ENCODE measurements at regions not wholly inside any gene's neighbourhood (a gene's known extent, or its start where the extent isn't known, plus 50 kb on each side); places are given as distances from the start of the nearest gene placed in this dataset.
"Not testable (repeated sequence)": the region's sequence is repeated elsewhere in the genome, so short reads cannot be mapped to it uniquely, and the experiment has no call there.

GRCh38 chr7:145462463-145462862 is 626.6 kb upstream of the TPK1 start:
- TF ChIP-seq POLR2A (IDR thresholded peaks at IDR 0.05), result no peak
- TF ChIP-seq, protein P1, sequence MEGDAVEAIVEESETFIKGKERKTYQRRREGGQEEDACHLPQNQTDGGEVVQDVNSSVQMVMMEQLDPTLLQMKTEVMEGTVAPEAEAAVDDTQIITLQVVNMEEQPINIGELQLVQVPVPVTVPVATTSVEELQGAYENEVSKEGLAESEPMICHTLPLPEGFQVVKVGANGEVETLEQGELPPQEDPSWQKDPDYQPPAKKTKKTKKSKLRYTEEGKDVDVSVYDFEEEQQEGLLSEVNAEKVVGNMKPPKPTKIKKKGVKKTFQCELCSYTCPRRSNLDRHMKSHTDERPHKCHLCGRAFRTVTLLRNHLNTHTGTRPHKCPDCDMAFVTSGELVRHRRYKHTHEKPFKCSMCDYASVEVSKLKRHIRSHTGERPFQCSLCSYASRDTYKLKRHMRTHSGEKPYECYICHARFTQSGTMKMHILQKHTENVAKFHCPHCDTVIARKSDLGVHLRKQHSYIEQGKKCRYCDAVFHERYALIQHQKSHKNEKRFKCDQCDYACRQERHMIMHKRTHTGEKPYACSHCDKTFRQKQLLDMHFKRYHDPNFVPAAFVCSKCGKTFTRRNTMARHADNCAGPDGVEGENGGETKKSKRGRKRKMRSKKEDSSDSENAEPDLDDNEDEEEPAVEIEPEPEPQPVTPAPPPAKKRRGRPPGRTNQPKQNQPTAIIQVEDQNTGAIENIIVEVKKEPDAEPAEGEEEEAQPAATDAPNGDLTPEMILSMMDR (IDR thresholded peaks at IDR 0.05), result no peak
- DNase-seq (ENCODE audit: low spot score in 2 of 2), result no peak
- WGBS, 2 donors, result 86 to 88% methylated on average over 4 of the region's 4 CpGs
- intact Hi-C loops (cut with DNase I; ENCODE audit: low total_unique reads), result no loop called here
- H3K4me3 ChIP-seq (ENCODE audit: low read depth, poor library complexity, severe bottlenecking), result no peak overlapping the region

DNA sequence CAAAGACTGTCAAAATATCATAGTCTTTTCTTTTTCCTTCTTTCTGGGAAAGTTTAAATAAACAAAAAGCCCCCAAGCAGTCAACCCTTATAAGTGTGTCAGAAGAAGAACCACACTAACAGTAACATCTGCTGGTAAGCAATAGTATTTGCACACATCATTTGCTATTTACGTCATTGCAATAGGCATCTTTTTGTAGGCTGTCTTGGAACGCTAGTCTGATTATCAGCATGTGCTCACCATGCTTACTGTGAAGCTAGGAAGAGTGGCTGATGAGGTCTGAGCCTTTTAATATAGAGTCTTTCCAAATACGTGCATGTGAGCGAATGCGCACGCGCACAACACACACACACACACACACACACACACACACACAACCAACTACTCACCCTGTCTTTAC is 599.0 kb upstream of the TPK1 start:
- no peak for DNase-seq (ENCODE audit: low spot score in 2 of 2)
- 69 to 74% methylated on average over 7 of the region's 7 CpGs for WGBS, 2 donors
- TF ChIP-seq, protein P1 (IDR thresholded peaks at IDR 0.05), result no peak
- no peak for TF ChIP-seq POLR2A (IDR thresholded peaks at IDR 0.05)
- H3K4me3 ChIP-seq (ENCODE audit: low read depth, poor library complexity, severe bottlenecking), result no peak overlapping the region
- intact Hi-C loops (cut with DNase I; ENCODE audit: low total_unique reads), result no loop called here

DNA sequence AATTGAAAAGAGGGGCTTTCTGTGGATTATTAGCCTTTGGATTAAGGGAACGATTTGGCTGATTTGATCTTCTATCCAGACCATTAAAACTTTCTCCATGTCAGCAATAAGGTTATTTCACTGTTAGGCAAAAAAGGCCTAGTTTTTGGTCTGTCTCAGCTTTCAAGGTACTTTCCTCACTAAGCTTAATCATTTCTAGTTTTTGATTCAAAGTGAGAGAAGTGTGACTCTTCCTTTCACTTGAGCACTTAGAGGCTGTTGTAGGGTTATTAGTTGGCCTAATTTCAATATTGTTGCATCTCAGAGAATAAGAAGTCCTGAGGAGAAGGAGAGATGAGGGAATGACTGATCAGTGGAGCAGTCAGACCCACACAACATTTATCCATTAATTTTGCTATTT is 596.0 kb upstream of the TPK1 start:
- intact Hi-C loops (cut with DNase I; ENCODE audit: low total_unique reads), result no loop called here
- TF ChIP-seq, protein P1 (IDR thresholded peaks at IDR 0.05), result no peak
- no peak for TF ChIP-seq POLR2A (IDR thresholded peaks at IDR 0.05)
- no peak overlapping the region for H3K4me3 ChIP-seq (ENCODE audit: low read depth, poor library complexity, severe bottlenecking)
- no peak for DNase-seq (ENCODE audit: low spot score in 2 of 2)
- WGBS, 2 donors, result 83 to 89% methylated on average over 1 of the region's 1 CpG

- H3K4me3 ChIP-seq (ENCODE audit: low read depth, poor library complexity, severe bottlenecking); intact Hi-C loops (cut with DNase I; ENCODE audit: low total_unique reads); DNase-seq (ENCODE audit: low spot score in 2 of 2): not testable (repeated sequence)
- WGBS, 2 donors, result 89 to 92% methylated on average over 8 of the region's 8 CpGs
Observed at GRCh38 chr7:145418481-145418880, 582.6 kb upstream of the TPK1 start.

GRCh38 chr7:145411066-145411465 is 575.2 kb upstream of the TPK1 start:
- TF ChIP-seq, protein P1 (IDR thresholded peaks at IDR 0.05), result no peak
- no peak for TF ChIP-seq POLR2A (IDR thresholded peaks at IDR 0.05)
- intact Hi-C loops (cut with DNase I; ENCODE audit: low total_unique reads), result no loop called here
- no peak overlapping the region for H3K4me3 ChIP-seq (ENCODE audit: low read depth, poor library complexity, severe bottlenecking)
- DNase-seq (ENCODE audit: low spot score in 2 of 2), result no peak
- WGBS, 2 donors, result 56 to 63% methylated on average over 3 of the region's 3 CpGs

DNA sequence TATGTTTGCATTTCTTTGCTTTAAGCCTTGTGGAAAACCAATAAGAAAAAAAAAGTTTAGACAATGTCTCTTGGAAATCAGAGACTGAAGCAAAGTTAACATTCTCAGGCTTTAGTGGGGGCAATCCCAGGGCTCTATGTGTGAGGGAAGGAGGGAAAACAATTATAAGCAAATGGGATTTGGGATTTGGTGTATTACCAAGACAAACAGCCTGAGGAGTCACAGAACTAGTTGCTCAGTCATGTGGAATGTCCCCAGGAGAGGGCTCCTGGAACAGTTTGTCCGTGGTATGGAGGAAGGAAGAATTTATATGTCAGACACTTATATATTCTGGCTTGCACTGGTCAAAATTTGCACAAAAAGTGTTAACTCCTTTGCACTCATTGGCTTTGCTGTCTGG is 562.9 kb upstream of the TPK1 start:
- intact Hi-C loops (cut with DNase I; ENCODE audit: low total_unique reads), result no loop called here
- DNase-seq (ENCODE audit: low spot score in 2 of 2), result no peak
- H3K4me3 ChIP-seq (ENCODE audit: low read depth, poor library complexity, severe bottlenecking), result no peak overlapping the region
- TF ChIP-seq, protein P1 (IDR thresholded peaks at IDR 0.05), result no peak
- TF ChIP-seq POLR2A (IDR thresholded peaks at IDR 0.05), result no peak
- 17 to 29% methylated on average over 1 of the region's 1 CpG for WGBS, 2 donors
